Glutamatergic neuron (in vitro differentiated cells): ENCODE measurements at regions not wholly inside any gene's neighbourhood (a gene's known extent, or its start where the extent isn't known, plus 50 kb on each side); places are given as distances from the start of the nearest gene placed in this dataset.

Experiments used
- DNase-seq: peaks from one replicate; pipeline ENCODE4 v3.0.0; 2022
- H3K27ac Mint-ChIP-seq: one replicate; pipeline ENCODE4 v1.8.0; 2020; ENCODE audit warnings: mild to moderate bottlenecking, mixed read lengths, inconsistent platforms; ENCODE audit not compliant: unreplicated experiment
- H3K27me3 Mint-ChIP-seq: one replicate; pipeline ENCODE4 v1.8.0; 2020; ENCODE audit warnings: mild to moderate bottlenecking, moderate library complexity, mixed read lengths, inconsistent platforms; ENCODE audit not compliant: unreplicated experiment
- H3K36me3 Mint-ChIP-seq: one replicate; pipeline ENCODE4 v1.8.0; 2020; ENCODE audit warnings: mild to moderate bottlenecking, mixed read lengths, inconsistent platforms; ENCODE audit not compliant: unreplicated experiment
- H3K4me1 Mint-ChIP-seq: one replicate; pipeline ENCODE4 v1.8.0; 2020; ENCODE audit warnings: mild to moderate bottlenecking, low read depth, mixed read lengths, inconsistent platforms; ENCODE audit not compliant: unreplicated experiment
- H3K4me3 Mint-ChIP-seq: one replicate; pipeline ENCODE4 v1.8.0; 2020; ENCODE audit warnings: mild to moderate bottlenecking, mixed read lengths, inconsistent platforms; ENCODE audit not compliant: unreplicated experiment
- H3K9me3 Mint-ChIP-seq: one replicate; pipeline ENCODE4 v1.8.0; 2020; ENCODE audit warnings: mild to moderate bottlenecking, moderate library complexity, mixed read lengths, inconsistent platforms; ENCODE audit not compliant: unreplicated experiment
- TF ChIP-seq, protein P1 (sequence below): fragments of 200-600 bp; sonication (generic); IDR thresholded peaks from one replicate; pipeline ENCODE4 v1.5.0; 2021; ENCODE audit not compliant: partially characterized antibody, unreplicated experiment

DNA sequence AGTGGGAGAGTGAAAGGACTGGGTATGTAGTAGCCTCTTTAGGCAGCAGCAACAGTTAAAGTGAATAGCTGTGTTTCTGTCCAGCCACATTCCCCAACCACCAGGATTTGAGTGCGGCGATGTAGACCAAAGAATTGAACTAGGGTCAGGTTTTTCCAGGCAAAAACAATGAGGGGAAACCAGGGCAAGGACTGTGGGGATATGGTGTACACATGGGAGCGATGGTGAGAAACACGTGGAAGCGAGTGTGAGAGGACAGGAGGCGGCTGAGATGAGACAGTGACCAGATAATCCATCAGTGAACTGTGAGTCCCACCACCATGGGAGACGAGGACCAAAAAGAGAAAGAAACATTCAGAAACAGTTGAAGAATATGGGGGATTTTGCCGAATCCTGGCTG, 409.5 kb downstream of the TSN start:
- no peaks in the 10 kb centered on the region for H3K36me3 Mint-ChIP-seq
- H3K9me3 Mint-ChIP-seq = no peaks in the 10 kb centered on the region
- DNase-seq = no peak
- no peak overlapping the region for H3K4me3 Mint-ChIP-seq
- no peaks in the 10 kb centered on the region for H3K4me1 Mint-ChIP-seq
- no peak overlapping the region for H3K27ac Mint-ChIP-seq
- TF ChIP-seq, protein P1, sequence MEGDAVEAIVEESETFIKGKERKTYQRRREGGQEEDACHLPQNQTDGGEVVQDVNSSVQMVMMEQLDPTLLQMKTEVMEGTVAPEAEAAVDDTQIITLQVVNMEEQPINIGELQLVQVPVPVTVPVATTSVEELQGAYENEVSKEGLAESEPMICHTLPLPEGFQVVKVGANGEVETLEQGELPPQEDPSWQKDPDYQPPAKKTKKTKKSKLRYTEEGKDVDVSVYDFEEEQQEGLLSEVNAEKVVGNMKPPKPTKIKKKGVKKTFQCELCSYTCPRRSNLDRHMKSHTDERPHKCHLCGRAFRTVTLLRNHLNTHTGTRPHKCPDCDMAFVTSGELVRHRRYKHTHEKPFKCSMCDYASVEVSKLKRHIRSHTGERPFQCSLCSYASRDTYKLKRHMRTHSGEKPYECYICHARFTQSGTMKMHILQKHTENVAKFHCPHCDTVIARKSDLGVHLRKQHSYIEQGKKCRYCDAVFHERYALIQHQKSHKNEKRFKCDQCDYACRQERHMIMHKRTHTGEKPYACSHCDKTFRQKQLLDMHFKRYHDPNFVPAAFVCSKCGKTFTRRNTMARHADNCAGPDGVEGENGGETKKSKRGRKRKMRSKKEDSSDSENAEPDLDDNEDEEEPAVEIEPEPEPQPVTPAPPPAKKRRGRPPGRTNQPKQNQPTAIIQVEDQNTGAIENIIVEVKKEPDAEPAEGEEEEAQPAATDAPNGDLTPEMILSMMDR = no peak
- H3K27me3 Mint-ChIP-seq = peaks cover 3% of the 10 kb centered on the region

DNA sequence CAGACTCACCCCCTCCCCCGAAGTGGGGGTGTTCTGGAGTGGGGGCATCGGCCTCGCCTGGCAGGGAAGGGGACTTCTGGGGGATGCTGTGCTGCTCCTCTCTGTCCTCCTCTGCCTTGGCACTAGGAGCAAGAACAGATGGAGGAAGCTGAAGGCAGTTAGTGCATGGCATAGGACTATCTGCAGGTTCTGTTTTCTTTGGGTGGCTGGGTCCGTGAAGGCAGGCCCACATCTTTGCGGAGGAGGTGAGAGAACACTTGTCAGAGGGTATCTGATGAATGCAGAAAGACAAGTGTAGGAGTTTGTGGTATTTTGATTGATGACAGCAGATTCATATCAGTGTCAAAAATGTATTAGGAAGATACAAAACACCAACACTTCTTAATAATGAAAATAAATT, 411.4 kb downstream of the TSN start:
- H3K9me3 Mint-ChIP-seq = no peaks in the 10 kb centered on the region
- no peaks in the 10 kb centered on the region for H3K4me1 Mint-ChIP-seq
- no peak for DNase-seq
- TF ChIP-seq, protein P1 = no peak
- peaks cover 5% of the 10 kb centered on the region for H3K27me3 Mint-ChIP-seq
- no peak overlapping the region for H3K4me3 Mint-ChIP-seq
- no peaks in the 10 kb centered on the region for H3K36me3 Mint-ChIP-seq
- H3K27ac Mint-ChIP-seq = no peak overlapping the region

DNA sequence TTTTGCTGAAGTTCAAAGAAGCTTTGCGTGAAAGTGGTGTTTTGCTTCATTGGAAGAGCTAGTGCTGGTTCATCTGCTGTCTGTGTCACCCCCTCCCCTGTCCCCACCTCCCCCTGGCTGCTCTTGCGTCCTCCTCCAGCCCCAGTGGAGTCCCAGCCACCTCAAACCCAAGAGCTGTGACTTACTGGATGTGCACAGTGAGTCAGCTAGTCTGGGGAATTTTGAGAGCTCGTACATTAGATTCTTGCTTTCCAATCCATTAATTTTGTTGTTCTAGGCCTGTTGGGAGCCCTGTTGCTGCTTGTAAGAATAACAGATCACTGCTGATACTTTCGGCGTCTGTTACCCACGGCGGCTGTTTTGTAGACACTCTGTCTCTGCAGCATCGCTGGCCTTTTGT, 412.1 kb downstream of the TSN start:
- Mint-ChIP-seq H3K4me1 (no peaks in the 10 kb centered on the region), H3K27me3 (peaks cover 5% of the 10 kb centered on the region), H3K9me3 (no peaks in the 10 kb centered on the region), H3K36me3 (no peaks in the 10 kb centered on the region), H3K27ac (no peak overlapping the region), H3K4me3 (no peak overlapping the region)
- no peak for DNase-seq
- TF ChIP-seq, protein P1 = no peak

DNA sequence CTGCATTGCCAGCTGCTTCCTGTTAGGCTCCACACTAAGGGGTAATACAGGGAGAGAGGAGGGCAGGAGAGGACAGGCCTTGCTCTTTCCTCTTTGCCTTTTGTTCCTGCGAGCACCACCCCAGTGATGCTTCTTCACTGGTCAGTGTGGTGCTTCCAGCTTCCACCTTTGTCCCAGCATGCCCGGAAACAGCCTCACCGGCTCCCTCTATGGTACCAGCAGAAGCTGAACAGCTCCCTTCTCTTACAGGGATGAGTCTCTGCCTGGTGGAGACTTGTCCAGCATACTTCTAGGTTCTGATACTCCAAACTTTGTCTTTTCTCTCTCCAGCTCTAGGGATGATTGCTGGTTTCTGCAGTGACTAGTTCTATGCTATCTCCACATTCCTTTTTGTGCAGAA, 413.3 kb downstream of the TSN start:
- TF ChIP-seq, protein P1 = no peak
- no peaks in the 10 kb centered on the region for H3K4me1 Mint-ChIP-seq
- no peak overlapping the region for H3K27ac Mint-ChIP-seq
- H3K9me3 Mint-ChIP-seq = no peaks in the 10 kb centered on the region
- peaks cover 5% of the 10 kb centered on the region for H3K27me3 Mint-ChIP-seq
- H3K4me3 Mint-ChIP-seq = no peak overlapping the region
- H3K36me3 Mint-ChIP-seq = no peaks in the 10 kb centered on the region
- DNase-seq = no peak

DNA sequence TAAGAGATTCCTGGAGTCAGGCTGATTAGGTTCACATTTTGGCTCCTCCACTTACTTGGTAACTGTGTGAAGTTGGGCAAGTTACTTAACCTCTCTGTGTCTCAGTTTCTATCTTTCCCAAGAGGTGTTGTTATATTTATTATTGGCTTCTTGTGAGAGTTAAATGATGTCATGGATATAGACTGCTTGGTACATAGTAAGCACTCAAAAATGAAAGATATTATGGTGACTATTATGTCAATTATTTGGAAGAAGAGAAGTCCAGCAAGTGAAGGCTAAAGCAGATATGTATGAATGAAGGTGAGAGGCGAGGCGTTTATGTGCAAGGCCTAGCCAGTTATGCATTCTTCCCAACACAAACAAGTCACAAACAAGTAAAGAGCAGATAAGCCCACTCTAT, 417.4 kb downstream of the TSN start:
- DNase-seq = no peak
- Mint-ChIP-seq H3K27me3 (peaks cover 1% of the 10 kb centered on the region), H3K4me1 (no peaks in the 10 kb centered on the region), H3K36me3 (no peaks in the 10 kb centered on the region), H3K9me3 (no peaks in the 10 kb centered on the region), H3K4me3 (no peak overlapping the region), H3K27ac (no peak overlapping the region)
- TF ChIP-seq, protein P1 = no peak
